ENCODE measurements at regions not wholly inside any gene's neighbourhood (a gene's known extent, or its start where the extent isn't known, plus 50 kb on each side); places are given as distances from the start of the nearest gene placed in this dataset.

- no peak for TF ChIP-seq CTCF (conservative IDR thresholded peaks at IDR 0.05)
- Histone ChIP-seq H3K18ac (ENCODE audit: insufficient read length, low read depth, low read length) (no peak overlapping the region), H3T11ph (ENCODE audit: low read length) (no peak overlapping the region), H3K9ac (ENCODE audit: extremely low read depth, insufficient read length, low read length) (no peak overlapping the region), H3K79me1 (ENCODE audit: insufficient read depth, low read depth, low read length, poor library complexity, severe bottlenecking) (no peaks in the 10 kb centered on the region), H4K8ac (replicated peaks; ENCODE audit: insufficient read length, low read depth, low read length) (no peak overlapping the region), H3K27ac (ENCODE audit: insufficient read length, low read depth, low read length) (peak overlapping the region; percentile 37), H2BK5ac (ENCODE audit: insufficient read length, low read length) (no peak overlapping the region), H3K56ac (ENCODE audit: insufficient read length, low read depth, low read length) (no peak overlapping the region), H2AK5ac (ENCODE audit: insufficient read length, low read length) (no peak overlapping the region), H2BK15ac (ENCODE audit: low read depth, low read length) (no peak overlapping the region), H3K9me3 (ENCODE audit: control insufficient read depth, low read depth, low read length) (no peaks in the 10 kb centered on the region), H3K14ac (ENCODE audit: insufficient read depth, low read length) (no peak overlapping the region), H3K79me2 (ENCODE audit: insufficient read depth, low read length) (no peaks in the 10 kb centered on the region), H3K4me2 (ENCODE audit: insufficient read depth, insufficient read length, low read length) (peak overlapping the region; percentile 35), H2BK120ac (ENCODE audit: low read depth, low read length, poor library complexity, severe bottlenecking) (no peak overlapping the region), H3K23me2 (ENCODE audit: insufficient read length, low read depth, low read length, poor library complexity, severe bottlenecking) (no peaks in the 10 kb centered on the region), H3K4me1 (ENCODE audit: insufficient read depth, low read length) (peaks cover 8% of the 10 kb centered on the region), H3K4ac (ENCODE audit: low read depth, low read length) (no peak overlapping the region), H2BK12ac (ENCODE audit: insufficient read length, low read depth, low read length) (no peak overlapping the region), H4K91ac (ENCODE audit: insufficient read length, low read depth, low read length) (no peak overlapping the region), H2AFZ (ENCODE audit: low read length) (no peak overlapping the region), H4K5ac (ENCODE audit: insufficient read length, low read depth, low read length) (no peak overlapping the region), H2BK20ac (ENCODE audit: low read depth, low read length, poor library complexity, severe bottlenecking) (no peak overlapping the region), H4K20me1 (ENCODE audit: control insufficient read depth, insufficient read depth, insufficient read length) (no peaks in the 10 kb centered on the region), H3K23ac (ENCODE audit: insufficient read length, low read depth, low read length) (no peak overlapping the region), H3K27me3 (ENCODE audit: insufficient read depth, low read length) (no peaks in the 10 kb centered on the region)
- Mint-ChIP-seq H3K36me3 (ENCODE audit: insufficient read depth in 1 of 3, low read depth in 3 of 3) (no peaks in the 10 kb centered on the region; a peak in 1 of 7 replicates), H3K9me3 (no peaks in the 10 kb centered on the region; a peak in 1 of 5 replicates), H3K27me3 (ENCODE audit: low read depth) (peaks cover 2% of the 10 kb centered on the region; the same call in 1 of the 2 replicates), H3K4me3 (no peak overlapping the region), H3K4me1 (peaks cover 4 to 26% of the 10 kb centered on the region in 2 experiments; a peak in 3 of 4 replicates), H3K27ac (no peak overlapping the region)
- no CpG with 5 or more reads among the region's 2 CpGs for WGBS (ENCODE audit: extremely low coverage, insufficient read length, low lambda C conversion rate)
- no peak for DNase-seq
Observed at GRCh38 chr11:95337972-95338429, 107.0 kb upstream of the SESN3 start.
